BJ (cell line): ENCODE measurements at regions not wholly inside any gene's neighbourhood (a gene's known extent, or its start where the extent isn't known, plus 50 kb on each side); places are given as distances from the start of the nearest gene placed in this dataset.

ENCODE experiments used
- CTCF ChIA-PET: fragments of 350-600 bp; formaldehyde crosslinking; extraction: SDS; loops from one replicate; lab custom pipeline; 2021; ENCODE audit warnings: antibody characterized with exemption, inconsistent platforms; lab: Yijun Ruan, JAX
- POLR2A ChIA-PET: fragments of 300-600 bp; sonication (Branson Sonifier 250); formaldehyde crosslinking; extraction: SDS; loops from one replicate; lab custom pipeline; 2021; ENCODE audit warnings: antibody characterized with exemption; lab: Charles Lee
- DNase-seq: peaks from one replicate; pipeline ENCODE4 v3.0.0-alpha.2; 2011; ENCODE audit warnings: low read depth
- H3K27me3 ChIP-seq: 2 replicates; pipeline ENCODE4 v1.6.0; 2011; ENCODE audit warnings: low read length; ENCODE audit not compliant: control insufficient read depth, insufficient read depth
- H3K36me3 ChIP-seq: 2 replicates; pipeline ENCODE4 v1.5.1; 2011; ENCODE audit warnings: low read length; ENCODE audit not compliant: control insufficient read depth, insufficient read depth
- H3K4me3 ChIP-seq: 2 replicates; pipeline ENCODE4 v1.5.1; 2011; ENCODE audit warnings: low read depth, mild to moderate bottlenecking, control low read depth, low read length
- TF ChIP-seq, protein P1 (sequence below): IDR thresholded peaks from 2 replicates; pipeline ENCODE4 v1.5.1; 2011; ENCODE audit warnings: low read depth, mild to moderate bottlenecking, control low read depth, inconsistent platforms, low read length, moderate library complexity; ENCODE audit not compliant: insufficient read depth

DNA sequence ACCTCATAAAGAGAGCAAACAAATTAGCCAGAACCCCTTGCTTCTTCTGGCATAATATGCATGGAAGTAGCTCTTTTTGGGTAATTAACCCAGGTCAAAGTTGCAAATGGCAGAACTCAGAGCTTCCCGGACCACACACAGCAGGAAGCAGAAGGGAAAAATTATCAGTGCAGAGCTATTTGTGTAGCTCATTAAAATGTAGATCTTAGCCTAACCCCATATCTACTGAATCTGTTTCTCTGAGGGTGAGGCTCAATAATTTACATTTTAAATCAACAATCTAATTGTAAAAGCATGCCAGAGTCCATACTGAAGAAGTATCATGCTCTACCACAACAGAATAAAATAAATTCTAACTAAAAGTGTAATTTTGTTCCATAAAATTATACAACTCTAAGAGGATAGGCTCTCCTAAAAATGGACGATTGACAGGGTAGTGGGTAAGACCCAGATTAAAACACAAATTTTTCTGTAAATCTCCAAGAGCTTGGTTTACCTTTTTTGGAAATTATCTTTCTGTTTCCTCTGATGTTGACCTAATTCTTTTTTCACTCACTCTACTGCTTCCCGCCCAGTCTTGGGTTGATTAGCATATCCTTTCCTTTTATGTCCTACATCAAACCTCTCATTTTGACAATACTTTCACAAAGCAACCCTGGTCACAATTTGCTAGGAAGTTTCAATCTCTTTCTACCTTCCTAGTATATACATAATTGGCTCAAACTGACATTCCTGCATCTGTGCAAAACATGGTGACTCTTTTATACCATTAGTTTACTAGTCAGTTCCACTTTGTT lies 213.3 kb upstream of the SLC16A7 start:
- Histone ChIP-seq H3K4me3 (peak overlapping the region; percentile 35), H3K36me3 (no peaks in the 10 kb centered on the region), H3K27me3 (no peaks in the 10 kb centered on the region)
- TF ChIP-seq, protein P1, sequence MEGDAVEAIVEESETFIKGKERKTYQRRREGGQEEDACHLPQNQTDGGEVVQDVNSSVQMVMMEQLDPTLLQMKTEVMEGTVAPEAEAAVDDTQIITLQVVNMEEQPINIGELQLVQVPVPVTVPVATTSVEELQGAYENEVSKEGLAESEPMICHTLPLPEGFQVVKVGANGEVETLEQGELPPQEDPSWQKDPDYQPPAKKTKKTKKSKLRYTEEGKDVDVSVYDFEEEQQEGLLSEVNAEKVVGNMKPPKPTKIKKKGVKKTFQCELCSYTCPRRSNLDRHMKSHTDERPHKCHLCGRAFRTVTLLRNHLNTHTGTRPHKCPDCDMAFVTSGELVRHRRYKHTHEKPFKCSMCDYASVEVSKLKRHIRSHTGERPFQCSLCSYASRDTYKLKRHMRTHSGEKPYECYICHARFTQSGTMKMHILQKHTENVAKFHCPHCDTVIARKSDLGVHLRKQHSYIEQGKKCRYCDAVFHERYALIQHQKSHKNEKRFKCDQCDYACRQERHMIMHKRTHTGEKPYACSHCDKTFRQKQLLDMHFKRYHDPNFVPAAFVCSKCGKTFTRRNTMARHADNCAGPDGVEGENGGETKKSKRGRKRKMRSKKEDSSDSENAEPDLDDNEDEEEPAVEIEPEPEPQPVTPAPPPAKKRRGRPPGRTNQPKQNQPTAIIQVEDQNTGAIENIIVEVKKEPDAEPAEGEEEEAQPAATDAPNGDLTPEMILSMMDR, result no peak
- ChIA-PET CTCF (interaction anchor here (1.3 to 1.5 kb wide), 2 partner anchors 10 to 15 kb away, joined by 4 to 5 read pairs; no protein-coding TSS in a partner anchor), POLR2A (interaction anchor here (0.6 kb wide), 1 partner anchor 1518 kb away, joined by 8 read pairs; no protein-coding TSS in a partner anchor)
- no peak for DNase-seq

DNA sequence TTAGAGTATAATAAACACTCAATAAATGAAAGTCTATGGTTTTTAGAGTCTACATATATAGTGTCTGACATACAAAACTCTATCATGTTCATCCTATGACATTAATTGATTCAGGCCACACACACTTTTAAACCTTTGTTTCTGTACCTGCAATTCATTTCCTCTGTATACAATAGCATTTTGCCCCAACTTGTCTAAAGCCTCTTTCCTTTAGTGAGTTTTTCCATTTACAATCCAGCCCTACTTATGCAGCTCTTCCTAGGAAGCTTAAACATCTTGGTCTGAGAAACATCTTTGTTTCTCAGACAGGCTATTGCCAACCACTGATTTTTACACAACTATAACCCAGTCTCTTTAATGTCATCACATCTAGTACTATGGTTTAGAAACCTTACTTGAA lies 214.7 kb upstream of the SLC16A7 start:
- H3K36me3 ChIP-seq, result no peaks in the 10 kb centered on the region
- ChIA-PET POLR2A (no interaction called here), CTCF (interaction anchor here (1.3 kb wide), 1 partner anchor 17 kb away, joined by 5 read pairs; no protein-coding TSS in a partner anchor)
- no peak for DNase-seq
- H3K4me3 ChIP-seq, result no peak overlapping the region
- TF ChIP-seq, protein P1, result no peak
- no peaks in the 10 kb centered on the region for H3K27me3 ChIP-seq

DNA sequence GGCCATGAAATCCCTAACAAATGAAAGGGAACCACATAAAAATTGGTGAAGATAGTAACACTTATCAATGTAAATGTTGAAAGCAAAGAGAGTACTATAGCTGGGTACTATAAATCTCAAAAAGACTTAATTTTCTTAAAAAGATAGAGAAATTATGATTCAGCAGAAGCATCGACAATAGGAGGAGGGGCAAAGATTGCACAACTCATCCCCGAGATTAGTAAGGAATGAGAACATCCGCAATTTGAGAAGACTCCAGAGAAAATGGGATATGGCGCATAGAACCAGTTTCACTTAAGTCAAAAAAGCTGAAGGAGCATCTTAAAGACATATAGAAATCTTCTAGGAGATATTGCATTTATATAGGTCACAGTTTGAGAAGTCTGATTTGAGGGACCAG lies 220.2 kb upstream of the SLC16A7 start:
- TF ChIP-seq, protein P1, result no peak
- CTCF ChIA-PET, result no interaction called here
- no peak for DNase-seq

DNA sequence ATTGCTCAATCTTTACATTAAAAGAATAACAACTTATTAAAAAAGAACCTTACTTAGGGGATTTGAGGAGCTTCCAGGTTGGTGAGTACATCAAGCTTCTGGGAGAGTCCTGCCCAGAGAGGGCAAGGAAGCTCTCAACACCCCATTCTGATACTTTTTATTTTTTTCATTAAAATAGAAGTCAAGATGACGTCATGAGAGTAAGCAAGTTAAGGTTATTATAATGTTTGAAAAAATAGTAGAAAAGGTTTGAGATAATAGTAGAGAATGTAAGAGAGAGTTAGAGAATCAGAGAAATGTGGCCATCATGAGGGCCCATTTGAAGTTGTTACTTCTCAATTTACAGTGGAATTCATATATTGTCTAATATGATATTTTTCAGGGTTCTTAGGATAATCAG lies 221.0 kb upstream of the SLC16A7 start:
- TF ChIP-seq, protein P1, result no peak
- no peak for DNase-seq
- no peaks in the 10 kb centered on the region for H3K36me3 ChIP-seq
- ChIA-PET CTCF (no interaction called here), POLR2A (no interaction called here)
- no peak overlapping the region for H3K4me3 ChIP-seq
- H3K27me3 ChIP-seq, result no peaks in the 10 kb centered on the region

More for the DNA sequence above, 220.2 kb upstream of the SLC16A7 start:
- no peaks in the 10 kb centered on the region for H3K27me3 ChIP-seq
- H3K36me3 ChIP-seq, result no peaks in the 10 kb centered on the region
- no peak overlapping the region for H3K4me3 ChIP-seq
- POLR2A ChIA-PET, result no interaction called here

DNA sequence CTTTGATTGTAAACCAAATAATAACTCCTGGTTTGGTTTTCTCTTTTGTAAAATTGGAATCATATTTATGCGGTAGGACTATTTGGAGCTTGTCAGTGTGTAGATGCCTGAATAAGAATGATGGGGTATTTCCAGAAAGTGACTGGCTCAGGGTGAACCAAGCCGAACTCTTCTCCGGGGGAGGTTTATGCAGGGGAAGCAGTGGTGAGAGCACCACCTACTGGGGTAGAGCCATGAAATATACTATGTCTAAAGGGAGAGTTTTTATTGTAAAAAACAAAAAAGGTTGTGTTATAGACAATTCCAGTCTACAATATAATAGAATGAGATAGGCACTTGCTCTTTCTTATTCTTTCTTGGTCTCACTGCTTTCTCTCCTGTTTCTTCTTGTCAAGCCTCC lies 222.9 kb upstream of the SLC16A7 start:
- ChIA-PET CTCF (interaction anchor here (0.7 to 1.7 kb wide), 9 partner anchors 9 to 1121 kb away, joined by 3 to 4 read pairs (median 3); no protein-coding TSS in a partner anchor), POLR2A (no interaction called here)
- H3K4me3 ChIP-seq, result no peak overlapping the region
- TF ChIP-seq, protein P1, result peak; percentile 45
- H3K27me3 ChIP-seq, result no peaks in the 10 kb centered on the region
- no peaks in the 10 kb centered on the region for H3K36me3 ChIP-seq
- DNase-seq, result no peak
